ENCODE measurements at regions not wholly inside any gene's neighbourhood (a gene's known extent, or its start where the extent isn't known, plus 50 kb on each side); places are given as distances from the start of the nearest gene placed in this dataset.

DNA sequence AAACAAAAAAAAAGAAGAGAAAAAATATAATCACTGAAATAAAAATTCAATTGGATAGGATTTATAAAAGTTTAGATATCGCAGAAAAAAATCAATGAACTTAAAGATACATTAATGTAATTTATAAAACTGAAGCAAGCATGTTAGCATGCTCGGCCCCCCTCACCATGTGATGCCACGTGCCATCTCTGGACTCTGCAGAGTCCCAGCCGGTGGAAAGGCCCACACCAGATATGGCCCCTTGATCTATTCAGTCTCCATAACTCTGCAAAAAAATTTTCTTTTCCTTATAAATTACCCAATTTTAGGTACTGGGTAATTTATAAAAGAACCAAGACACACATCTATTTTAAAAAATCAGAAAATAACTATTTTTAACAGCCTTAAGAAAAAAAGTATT, 476.0 kb upstream of the ANO3 start:
- no peak for TF ChIP-seq CTCF (IDR thresholded peaks at IDR 0.05)
- TF ChIP-seq, protein P1, sequence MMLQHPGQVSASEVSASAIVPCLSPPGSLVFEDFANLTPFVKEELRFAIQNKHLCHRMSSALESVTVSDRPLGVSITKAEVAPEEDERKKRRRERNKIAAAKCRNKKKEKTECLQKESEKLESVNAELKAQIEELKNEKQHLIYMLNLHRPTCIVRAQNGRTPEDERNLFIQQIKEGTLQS (CRISPR knock-in tag; conservative IDR thresholded peaks at IDR 0.05), result no peak
- TF ChIP-seq NFE2L1 (CRISPR knock-in tag; IDR thresholded peaks at IDR 0.05), result no peak
- TF ChIP-seq TEAD4 (CRISPR knock-in tag; IDR thresholded peaks at IDR 0.05), result no peak
- TF ChIP-seq MXD4 (CRISPR knock-in tag; IDR thresholded peaks at IDR 0.05; ENCODE audit: borderline replicate concordance), result no peak
